ENCODE measurements at regions not wholly inside any gene's neighbourhood (a gene's known extent, or its start where the extent isn't known, plus 50 kb on each side); places are given as distances from the start of the nearest gene placed in this dataset.

DNA sequence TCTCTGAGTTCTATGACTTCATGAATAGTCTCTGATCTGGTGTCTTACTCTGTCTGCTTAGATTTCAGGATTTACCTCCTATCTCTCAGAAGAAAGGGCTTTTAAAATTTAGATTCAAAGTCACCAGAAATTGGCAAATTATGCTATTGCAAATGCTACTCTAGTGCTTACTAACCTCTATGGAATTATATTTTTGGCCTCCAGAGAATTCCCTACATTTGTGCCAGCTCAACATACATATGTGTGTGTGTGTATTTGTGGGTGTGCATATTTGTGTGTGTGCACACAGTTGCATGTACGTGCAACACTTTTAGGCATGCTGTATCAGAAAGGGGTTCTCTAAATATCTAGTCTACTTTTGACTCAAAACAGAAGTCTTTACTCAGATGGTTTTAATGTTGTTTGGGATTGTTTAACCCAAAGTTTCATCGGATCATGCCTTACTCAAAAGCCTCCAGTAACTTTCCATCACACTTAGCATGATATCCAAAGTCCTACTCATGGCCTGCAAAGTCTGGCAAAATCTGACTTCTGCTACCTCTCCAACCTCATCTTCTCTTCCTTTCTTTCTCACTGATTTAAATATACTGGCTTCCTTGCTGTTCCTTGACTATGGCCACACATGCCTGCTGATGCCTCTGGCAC, 147.6 kb upstream of the NR3C1 start:
- TF ChIP-seq, protein P1, sequence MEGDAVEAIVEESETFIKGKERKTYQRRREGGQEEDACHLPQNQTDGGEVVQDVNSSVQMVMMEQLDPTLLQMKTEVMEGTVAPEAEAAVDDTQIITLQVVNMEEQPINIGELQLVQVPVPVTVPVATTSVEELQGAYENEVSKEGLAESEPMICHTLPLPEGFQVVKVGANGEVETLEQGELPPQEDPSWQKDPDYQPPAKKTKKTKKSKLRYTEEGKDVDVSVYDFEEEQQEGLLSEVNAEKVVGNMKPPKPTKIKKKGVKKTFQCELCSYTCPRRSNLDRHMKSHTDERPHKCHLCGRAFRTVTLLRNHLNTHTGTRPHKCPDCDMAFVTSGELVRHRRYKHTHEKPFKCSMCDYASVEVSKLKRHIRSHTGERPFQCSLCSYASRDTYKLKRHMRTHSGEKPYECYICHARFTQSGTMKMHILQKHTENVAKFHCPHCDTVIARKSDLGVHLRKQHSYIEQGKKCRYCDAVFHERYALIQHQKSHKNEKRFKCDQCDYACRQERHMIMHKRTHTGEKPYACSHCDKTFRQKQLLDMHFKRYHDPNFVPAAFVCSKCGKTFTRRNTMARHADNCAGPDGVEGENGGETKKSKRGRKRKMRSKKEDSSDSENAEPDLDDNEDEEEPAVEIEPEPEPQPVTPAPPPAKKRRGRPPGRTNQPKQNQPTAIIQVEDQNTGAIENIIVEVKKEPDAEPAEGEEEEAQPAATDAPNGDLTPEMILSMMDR (IDR thresholded peaks at IDR 0.05; ENCODE audit: low read depth, low read length) = no peak
- TF ChIP-seq EZH2phosphoT487 (IDR thresholded peaks at IDR 0.05; ENCODE audit: low read depth) = no peak
